ENCODE measurements at regions not wholly inside any gene's neighbourhood (a gene's known extent, or its start where the extent isn't known, plus 50 kb on each side); places are given as distances from the start of the nearest gene placed in this dataset.

- SMC1A ChIA-PET (ENCODE audit: uncharacterized antibody, unreplicated experiment) = interaction anchor here (0.7 to 1.9 kb wide), 4 partner anchors 13 to 30 kb away, joined by 4 to 5 read pairs (median 4); no protein-coding TSS in a partner anchor
- intact Hi-C loops (cut with micrococcal nuclease; ENCODE audit: unreplicated experiment) = no loop called here
Measured at GRCh38 chr14:86708846-86709339, 1178.9 kb downstream of the FLRT2 start.

More at GRCh38 chr14:86708846-86709339, 1178.9 kb downstream of the FLRT2 start:
- Histone ChIP-seq H3K9ac (ENCODE audit: control insufficient read depth, insufficient read depth, low read length) (no peak overlapping the region), H3K4me3 (no peak overlapping the region), H3K36me3 (ENCODE audit: control insufficient read depth in 2 of 2, insufficient read depth in 2 of 2, low read length in 1 of 2) (no peaks in the 10 kb centered on the region), H3K9me3 (replicated peaks; ENCODE audit: control insufficient read depth, insufficient read depth, low read length) (no peaks in the 10 kb centered on the region; the same call in 2 of the 3 replicates), H3K4me2 (ENCODE audit: control insufficient read depth, insufficient read depth) (no peak overlapping the region), H4K20me1 (ENCODE audit: control insufficient read depth, insufficient read depth) (no peaks in the 10 kb centered on the region), H3K27ac (ENCODE audit: control insufficient read depth, insufficient read depth) (no peak overlapping the region), H2AFZ (ENCODE audit: control insufficient read depth, low read depth, low read length) (no peak overlapping the region), H3K27me3 (replicated peaks in 1 of 2; ENCODE audit: control insufficient read depth in 2 of 2, insufficient read depth in 2 of 2, low read length in 1 of 2) (no peaks in the 10 kb centered on the region), H3K79me2 (ENCODE audit: control insufficient read depth, insufficient read depth, low read length) (no peaks in the 10 kb centered on the region), H3K4me1 (ENCODE audit: control insufficient read depth, insufficient read depth, low read length) (no peaks in the 10 kb centered on the region)
- TF ChIP-seq ATF3 (IDR thresholded peaks at IDR 0.05; ENCODE audit: borderline replicate concordance, extremely low read depth, low read depth, low read length) (no peak), GABPA (IDR thresholded peaks at IDR 0.05; ENCODE audit: low read depth) (no peak), BCLAF1 (IDR thresholded peaks at IDR 0.05) (no peak), ETV6 (conservative IDR thresholded peaks at IDR 0.05 in 1 of 2, IDR thresholded peaks at IDR 0.05 in 1 of 2; ENCODE audit: borderline replicate concordance in 1 of 2, low read depth in 1 of 2) (no peak), LARP7 (IDR thresholded peaks at IDR 0.05) (no peak), IKZF2 (IDR thresholded peaks at IDR 0.05) (no peak), CTCF (IDR thresholded peaks at IDR 0.05 in 2 of 3, conservative IDR thresholded peaks at IDR 0.05 in 1 of 3; ENCODE audit: control insufficient read depth in 2 of 3, extremely low read depth in 1 of 3, insufficient read depth in 1 of 3, low read depth in 3 of 3, low read length in 3 of 3) (no peak)
- in situ Hi-C loops (cut with MboI) = no loop called here
- DNase-seq (ENCODE audit: low read depth, low spot score) = no peak
- ChIA-PET RAD21 (ENCODE audit: unreplicated experiment) (interaction anchor here (1.0 to 1.4 kb wide), 3 partner anchors 8 to 78 kb away, joined by 3 to 4 read pairs (median 3); no protein-coding TSS in a partner anchor), POLR2A (no interaction called here), CTCF (no interaction called here)
- BruUV-seq (replicated peaks) = no TSS peak
- no peak for ATAC-seq
- no peak for FAIRE-seq
